ENCODE measurements at regions not wholly inside any gene's neighbourhood (a gene's known extent, or its start where the extent isn't known, plus 50 kb on each side); places are given as distances from the start of the nearest gene placed in this dataset.
A peak's percentile ranks its signal among the peaks of the same experiment; 100 is the strongest.

GRCh38 chr2:128458505-128458904, 139.8 kb upstream of the HS6ST1 start:
- no peaks in the 10 kb centered on the region for H3K9me3 Mint-ChIP-seq
- Histone ChIP-seq H3K4me3 (ENCODE audit: low read length) (no peak overlapping the region), H3K27me3 (ENCODE audit: control insufficient read depth in 1 of 2, insufficient read depth in 2 of 2, low read length in 2 of 2) (peaks cover 0 to 2% of the 10 kb centered on the region in 2 experiments), H3K36me3 (ENCODE audit: insufficient read depth, low read length) (no peaks in the 10 kb centered on the region), H3K9me3 (ENCODE audit: control insufficient read depth in 1 of 2, insufficient read depth in 1 of 2, low read length in 2 of 2) (no peaks in the 10 kb centered on the region), H3K27ac (ENCODE audit: low read depth in 1 of 2, low read length in 2 of 2) (no peak overlapping the region), H3K4me1 (ENCODE audit: insufficient read depth, low read length) (no peaks in the 10 kb centered on the region)
- ChIA-PET CTCF (no interaction called here), POLR2A (no interaction called here)
- no peak overlapping the region for H3K27ac Mint-ChIP-seq
- H3K4me1 Mint-ChIP-seq (ENCODE audit: low read depth): no peaks in the 10 kb centered on the region
- no peaks in the 10 kb centered on the region for H3K27me3 Mint-ChIP-seq
- DNase-seq (no peak), ATAC-seq (ENCODE audit: poor library complexity) (no peak)
- TF ChIP-seq, protein P1, sequence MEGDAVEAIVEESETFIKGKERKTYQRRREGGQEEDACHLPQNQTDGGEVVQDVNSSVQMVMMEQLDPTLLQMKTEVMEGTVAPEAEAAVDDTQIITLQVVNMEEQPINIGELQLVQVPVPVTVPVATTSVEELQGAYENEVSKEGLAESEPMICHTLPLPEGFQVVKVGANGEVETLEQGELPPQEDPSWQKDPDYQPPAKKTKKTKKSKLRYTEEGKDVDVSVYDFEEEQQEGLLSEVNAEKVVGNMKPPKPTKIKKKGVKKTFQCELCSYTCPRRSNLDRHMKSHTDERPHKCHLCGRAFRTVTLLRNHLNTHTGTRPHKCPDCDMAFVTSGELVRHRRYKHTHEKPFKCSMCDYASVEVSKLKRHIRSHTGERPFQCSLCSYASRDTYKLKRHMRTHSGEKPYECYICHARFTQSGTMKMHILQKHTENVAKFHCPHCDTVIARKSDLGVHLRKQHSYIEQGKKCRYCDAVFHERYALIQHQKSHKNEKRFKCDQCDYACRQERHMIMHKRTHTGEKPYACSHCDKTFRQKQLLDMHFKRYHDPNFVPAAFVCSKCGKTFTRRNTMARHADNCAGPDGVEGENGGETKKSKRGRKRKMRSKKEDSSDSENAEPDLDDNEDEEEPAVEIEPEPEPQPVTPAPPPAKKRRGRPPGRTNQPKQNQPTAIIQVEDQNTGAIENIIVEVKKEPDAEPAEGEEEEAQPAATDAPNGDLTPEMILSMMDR (IDR thresholded peaks at IDR 0.05): no peak
- intact Hi-C loops (cut with DNase I, micrococcal nuclease): no loop called here
- H3K4me3 Mint-ChIP-seq: no peak overlapping the region
- no peaks in the 10 kb centered on the region for H3K36me3 Mint-ChIP-seq (ENCODE audit: low read depth)

DNA sequence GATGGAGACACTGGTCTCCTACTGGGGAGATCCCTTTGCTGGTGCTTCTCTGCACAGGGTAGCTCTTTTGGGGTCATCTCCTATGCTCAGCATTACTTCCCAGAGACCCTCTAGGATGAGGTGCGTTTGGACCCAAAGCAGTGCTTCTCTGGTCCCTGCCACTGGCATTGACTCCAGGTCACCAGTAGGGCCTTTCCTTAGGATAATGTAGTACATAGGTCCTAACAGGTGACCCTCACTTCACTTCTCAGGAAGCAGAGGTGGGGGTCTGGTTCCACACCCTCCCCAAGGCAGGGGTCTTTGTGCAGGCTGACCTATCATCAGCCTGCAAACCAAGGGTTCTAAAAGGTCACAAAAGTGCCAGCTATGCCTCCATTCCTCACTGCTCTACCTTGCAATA, 145.8 kb upstream of the HS6ST1 start:
- POLR2A ChIA-PET: no interaction called here
- TF ChIP-seq, protein P1 (IDR thresholded peaks at IDR 0.05): no peak
- Mint-ChIP-seq H3K27me3 (no peaks in the 10 kb centered on the region), H3K4me3 (no peak overlapping the region), H3K36me3 (ENCODE audit: low read depth) (no peaks in the 10 kb centered on the region), H3K4me1 (ENCODE audit: low read depth) (no peaks in the 10 kb centered on the region), H3K9me3 (peaks cover 9% of the 10 kb centered on the region), H3K27ac (no peak overlapping the region)
- DNase-seq: peak in 1 of 14 experiments; percentile 0
- peaks cover 13 to 33% of the 10 kb centered on the region in 2 experiments for H3K9me3 ChIP-seq (ENCODE audit: control insufficient read depth in 1 of 2, insufficient read depth in 1 of 2, low read length in 2 of 2)
- no peak overlapping the region for H3K4me3 ChIP-seq (ENCODE audit: low read length)
- H3K36me3 ChIP-seq (ENCODE audit: insufficient read depth, low read length): no peaks in the 10 kb centered on the region
- intact Hi-C loops (cut with DNase I, micrococcal nuclease): no loop called here
- ATAC-seq (ENCODE audit: poor library complexity): no peak
- no peak overlapping the region for H3K27ac ChIP-seq (ENCODE audit: low read depth in 1 of 2, low read length in 2 of 2)
- H3K27me3 ChIP-seq (ENCODE audit: control insufficient read depth in 1 of 2, insufficient read depth in 2 of 2, low read length in 2 of 2): no peaks in the 10 kb centered on the region
- CTCF ChIA-PET: no interaction called here
- H3K4me1 ChIP-seq (ENCODE audit: insufficient read depth, low read length): no peaks in the 10 kb centered on the region

- TF ChIP-seq, protein P1 (IDR thresholded peaks at IDR 0.05): no peak
- Histone ChIP-seq H3K27ac (ENCODE audit: low read depth in 1 of 2, low read length in 2 of 2) (no peak overlapping the region), H3K36me3 (ENCODE audit: insufficient read depth, low read length) (no peaks in the 10 kb centered on the region), H3K9me3 (ENCODE audit: control insufficient read depth in 1 of 2, insufficient read depth in 1 of 2, low read length in 2 of 2) (peaks cover 22 to 43% of the 10 kb centered on the region in 2 experiments), H3K4me1 (ENCODE audit: insufficient read depth, low read length) (no peaks in the 10 kb centered on the region), H3K4me3 (ENCODE audit: low read length) (no peak overlapping the region), H3K27me3 (ENCODE audit: control insufficient read depth in 1 of 2, insufficient read depth in 2 of 2, low read length in 2 of 2) (peaks cover 0 to 4% of the 10 kb centered on the region in 2 experiments)
- DNase-seq: peak in 1 of 14 experiments; percentile 1
- ATAC-seq (ENCODE audit: poor library complexity): no peak
- Mint-ChIP-seq H3K4me3 (no peak overlapping the region), H3K27me3 (no peaks in the 10 kb centered on the region), H3K36me3 (ENCODE audit: low read depth) (no peaks in the 10 kb centered on the region), H3K27ac (no peak overlapping the region), H3K9me3 (peaks cover 9% of the 10 kb centered on the region), H3K4me1 (ENCODE audit: low read depth) (no peaks in the 10 kb centered on the region)
- CTCF ChIA-PET: no interaction called here
- POLR2A ChIA-PET: no interaction called here
- intact Hi-C loops (cut with DNase I, micrococcal nuclease): no loop called here
These were observed 146.8 kb upstream of the HS6ST1 start for GRCh38 chr2:128465246-128466170.

Measured in CD4-positive, alpha-beta T cell (primary cell).